Parathyroid adenoma (tissue), 2 donors: ENCODE measurements at regions not wholly inside any gene's neighbourhood (a gene's known extent, or its start where the extent isn't known, plus 50 kb on each side); places are given as distances from the start of the nearest gene placed in this dataset.

Source experiments
- H2AFZ ChIP-seq: fragments of 300-600 bp; sonication (generic); one replicate; pipeline ENCODE4 v1.7.0; 2017; ENCODE audit warnings: antibody characterized with exemption, mild to moderate bottlenecking
- H3K27ac ChIP-seq: fragments of 300-600 bp; sonication (generic); one replicate; pipeline ENCODE4 v1.7.0; 2017
- H3K27me3 ChIP-seq: fragments of 300-600 bp; sonication (generic); one replicate; pipeline ENCODE4 v1.7.0; 2017; ENCODE audit warnings: low read length; ENCODE audit not compliant: control insufficient read depth, insufficient read depth
- H3K36me3 ChIP-seq: fragments of 300-600 bp; sonication (generic); one replicate; pipeline ENCODE4 v1.7.0; 2017; ENCODE audit warnings: low read length; ENCODE audit not compliant: control insufficient read depth, insufficient read depth
- H3K4me1 ChIP-seq: fragments of 300-600 bp; sonication (generic); one replicate; pipeline ENCODE4 v1.7.0; 2017; ENCODE audit warnings: control low read depth
- H3K4me2 ChIP-seq: fragments of 300-600 bp; sonication (generic); one replicate; pipeline ENCODE4 v1.7.0; 2017; ENCODE audit warnings: low read length
- H3K4me3 ChIP-seq: fragments of 300-600 bp; sonication (generic); one replicate; pipeline ENCODE4 v1.7.0; 2017; ENCODE audit warnings: low read depth, low read length
- H3K79me2 ChIP-seq: fragments of 300-600 bp; sonication (generic); one replicate; pipeline ENCODE4 v1.7.0; 2017; ENCODE audit warnings: control low read depth
- H3K9ac ChIP-seq: fragments of 300-600 bp; sonication (generic); one replicate; pipeline ENCODE4 v1.7.0; 2017; ENCODE audit warnings: mild to moderate bottlenecking
- H3K9me3 ChIP-seq: fragments of 300-600 bp; sonication (generic); one replicate; pipeline ENCODE4 v1.7.0; 2017; ENCODE audit warnings: low read length; ENCODE audit not compliant: control insufficient read depth
- TF ChIP-seq, protein P1 (sequence below): fragments of 300-600 bp; sonication (generic); IDR thresholded peaks from one replicate; pipeline ENCODE4 v1.7.0; 2017; ENCODE audit warnings: antibody characterized with exemption, mild to moderate bottlenecking
- donor health status: primary hyperparathyroidism.

DNA sequence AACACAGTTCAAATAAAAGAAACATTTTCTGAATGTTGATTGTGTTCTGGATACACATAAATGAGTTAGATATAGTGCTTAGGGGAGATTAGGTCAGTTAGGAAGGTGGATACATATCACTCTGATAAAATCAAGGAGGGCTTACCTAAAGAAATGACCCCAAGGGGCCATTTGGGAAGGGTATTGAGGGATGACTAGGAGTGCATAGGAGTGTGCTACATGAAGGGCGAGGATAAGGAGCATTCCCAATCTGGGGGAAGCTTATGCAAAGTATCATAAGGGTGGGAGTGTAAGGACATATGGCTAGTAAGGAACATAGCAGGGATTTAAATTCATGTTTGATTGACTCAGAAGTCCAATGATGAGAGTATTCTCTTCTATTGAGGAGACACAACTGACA, 183.6 kb downstream of the NSG2 start:
- Histone ChIP-seq H3K9me3 (no peaks in the 10 kb centered on the region), H3K27ac (no peak overlapping the region), H3K36me3 (no peaks in the 10 kb centered on the region), H3K4me3 (no peak overlapping the region), H3K9ac (no peak overlapping the region), H3K27me3 (no peaks in the 10 kb centered on the region), H3K79me2 (no peaks in the 10 kb centered on the region), H2AFZ (no peak overlapping the region), H3K4me2 (no peak overlapping the region), H3K4me1 (no peaks in the 10 kb centered on the region)
- TF ChIP-seq, protein P1, sequence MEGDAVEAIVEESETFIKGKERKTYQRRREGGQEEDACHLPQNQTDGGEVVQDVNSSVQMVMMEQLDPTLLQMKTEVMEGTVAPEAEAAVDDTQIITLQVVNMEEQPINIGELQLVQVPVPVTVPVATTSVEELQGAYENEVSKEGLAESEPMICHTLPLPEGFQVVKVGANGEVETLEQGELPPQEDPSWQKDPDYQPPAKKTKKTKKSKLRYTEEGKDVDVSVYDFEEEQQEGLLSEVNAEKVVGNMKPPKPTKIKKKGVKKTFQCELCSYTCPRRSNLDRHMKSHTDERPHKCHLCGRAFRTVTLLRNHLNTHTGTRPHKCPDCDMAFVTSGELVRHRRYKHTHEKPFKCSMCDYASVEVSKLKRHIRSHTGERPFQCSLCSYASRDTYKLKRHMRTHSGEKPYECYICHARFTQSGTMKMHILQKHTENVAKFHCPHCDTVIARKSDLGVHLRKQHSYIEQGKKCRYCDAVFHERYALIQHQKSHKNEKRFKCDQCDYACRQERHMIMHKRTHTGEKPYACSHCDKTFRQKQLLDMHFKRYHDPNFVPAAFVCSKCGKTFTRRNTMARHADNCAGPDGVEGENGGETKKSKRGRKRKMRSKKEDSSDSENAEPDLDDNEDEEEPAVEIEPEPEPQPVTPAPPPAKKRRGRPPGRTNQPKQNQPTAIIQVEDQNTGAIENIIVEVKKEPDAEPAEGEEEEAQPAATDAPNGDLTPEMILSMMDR, result no peak

DNA sequence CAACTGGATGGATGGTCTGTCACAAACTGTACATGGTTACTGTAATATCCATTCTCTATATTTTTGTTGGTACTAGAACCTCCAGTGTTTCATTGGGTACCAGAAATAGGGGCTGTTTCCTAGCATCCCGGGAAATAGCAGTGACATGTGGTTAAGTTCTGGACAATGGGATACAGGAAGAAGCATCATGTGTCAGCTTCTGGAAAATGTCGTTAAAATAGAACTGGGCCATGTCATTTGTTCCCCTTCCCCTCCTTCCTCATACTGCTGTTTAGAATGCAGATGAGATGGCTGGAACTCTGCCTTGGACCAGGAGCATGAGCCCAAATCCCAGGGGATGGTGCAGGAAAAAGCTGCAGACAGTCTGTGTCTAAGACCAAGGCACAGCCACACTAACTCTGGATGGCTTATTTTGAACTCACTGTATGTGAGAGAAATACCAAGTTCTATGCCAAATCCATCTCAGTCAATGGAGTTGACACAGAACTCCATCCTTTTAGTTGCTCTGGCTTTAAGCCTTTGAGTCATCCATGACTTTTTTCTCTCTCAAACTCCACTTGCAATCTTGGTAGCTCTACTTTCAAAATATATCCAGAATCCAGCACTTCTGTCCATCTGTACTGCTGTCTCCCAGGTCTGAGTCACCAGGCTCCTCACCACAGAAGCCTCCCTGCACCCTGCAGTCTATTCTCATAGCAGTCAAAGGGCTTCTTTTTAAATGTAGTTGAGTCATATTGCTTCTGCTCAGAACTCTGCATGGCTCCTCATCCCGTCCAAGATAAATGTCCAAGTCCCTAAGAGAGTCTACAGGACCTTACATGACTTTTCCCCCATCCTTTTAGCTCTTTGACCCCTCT, 184.2 kb downstream of the NSG2 start:
- Histone ChIP-seq H2AFZ (no peak overlapping the region), H3K36me3 (no peaks in the 10 kb centered on the region)
- TF ChIP-seq, protein P1, result no peak

DNA sequence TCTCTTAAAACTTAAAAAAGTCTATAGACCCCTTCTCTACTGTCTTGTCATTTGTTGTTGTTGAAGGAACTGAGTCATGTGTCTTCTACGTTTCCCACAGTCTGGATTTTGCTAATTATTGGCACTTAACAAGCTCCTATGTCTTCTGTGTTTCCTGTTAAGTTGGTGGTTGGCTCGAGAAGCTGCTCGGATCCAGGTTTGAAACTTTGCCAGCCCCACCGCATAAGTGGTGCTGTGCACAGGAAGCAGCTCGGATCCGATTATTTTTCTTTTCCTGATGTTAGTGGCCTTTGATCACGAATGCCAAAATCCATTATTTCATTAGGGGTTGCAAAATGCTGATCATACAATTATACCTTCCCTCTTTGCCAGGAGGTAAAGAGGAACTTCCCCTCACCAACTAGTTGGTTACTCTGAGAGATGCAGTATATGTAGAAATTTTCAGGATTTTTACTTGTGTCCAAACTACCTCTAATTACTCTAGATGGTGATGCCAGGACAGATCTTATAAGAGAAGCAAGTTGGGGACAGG, 186.5 kb downstream of the NSG2 start:
- H3K4me1 ChIP-seq, result no peaks in the 10 kb centered on the region
- H3K9ac ChIP-seq, result no peak overlapping the region
- no peaks in the 10 kb centered on the region for H3K9me3 ChIP-seq
- H3K4me2 ChIP-seq, result no peak overlapping the region
- H3K36me3 ChIP-seq, result no peaks in the 10 kb centered on the region
- TF ChIP-seq, protein P1, result no peak
- H3K27ac ChIP-seq, result no peak overlapping the region
- H2AFZ ChIP-seq, result no peak overlapping the region
- H3K4me3 ChIP-seq, result no peak overlapping the region
- H3K27me3 ChIP-seq, result no peaks in the 10 kb centered on the region
- H3K79me2 ChIP-seq, result no peaks in the 10 kb centered on the region

More for the DNA sequence above, 184.2 kb downstream of the NSG2 start:
- no peaks in the 10 kb centered on the region for H3K27me3 ChIP-seq
- no peak overlapping the region for H3K9ac ChIP-seq
- no peaks in the 10 kb centered on the region for H3K4me1 ChIP-seq
- no peaks in the 10 kb centered on the region for H3K9me3 ChIP-seq
- H3K27ac ChIP-seq, result no peak overlapping the region
- H3K4me3 ChIP-seq, result no peak overlapping the region
- no peak overlapping the region for H3K4me2 ChIP-seq
- no peaks in the 10 kb centered on the region for H3K79me2 ChIP-seq

DNA sequence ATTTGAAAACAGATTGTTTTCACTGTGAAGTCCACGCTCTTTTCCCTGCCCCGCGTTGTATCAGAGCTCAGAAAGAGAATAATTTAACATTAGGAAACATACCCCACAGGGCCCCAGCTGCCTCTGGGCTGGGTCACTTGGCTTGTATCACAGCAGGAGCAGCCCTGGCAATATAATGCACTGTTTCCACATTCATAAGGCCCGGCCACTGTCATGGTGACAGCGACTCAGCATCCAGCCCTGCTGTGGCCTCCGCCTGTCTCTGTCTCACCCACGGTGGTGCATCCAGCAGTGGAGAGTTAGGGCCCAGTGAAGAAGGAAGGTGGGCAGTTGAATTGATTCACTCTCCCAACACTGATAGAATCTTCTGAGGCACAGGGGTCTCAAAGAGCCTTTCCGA, 188.9 kb downstream of the NSG2 start:
- Histone ChIP-seq H3K79me2 (no peaks in the 10 kb centered on the region), H3K9me3 (no peaks in the 10 kb centered on the region), H3K27ac (no peak overlapping the region), H3K4me3 (no peak overlapping the region), H3K27me3 (no peaks in the 10 kb centered on the region), H3K9ac (no peak overlapping the region), H3K4me2 (no peak overlapping the region), H3K4me1 (no peaks in the 10 kb centered on the region), H3K36me3 (no peaks in the 10 kb centered on the region), H2AFZ (no peak overlapping the region)
- TF ChIP-seq, protein P1, result no peak
